ENCODE measurements at regions not wholly inside any gene's neighbourhood (a gene's known extent, or its start where the extent isn't known, plus 50 kb on each side); places are given as distances from the start of the nearest gene placed in this dataset.
"Not testable (repeated sequence)": the region's sequence is repeated elsewhere in the genome, so short reads cannot be mapped to it uniquely, and the experiment has no call there.

GRCh38 chr10:4429571-4429970 lies 396.4 kb upstream of the AKR1E2 start:
- no peak for TF ChIP-seq POLR2AphosphoS5 (IDR thresholded peaks at IDR 0.05; ENCODE audit: low read depth, low read length)
- no peak for TF ChIP-seq POU2F2 (IDR thresholded peaks at IDR 0.05; ENCODE audit: low read depth, low read length)
- no peak for TF ChIP-seq TAF1 (IDR thresholded peaks at IDR 0.05; ENCODE audit: low read depth, low read length)
- TF ChIP-seq SPI1 (IDR thresholded peaks at IDR 0.05; ENCODE audit: low read depth, low read length), result no peak
- TF ChIP-seq PAX5 (IDR thresholded peaks at IDR 0.05; ENCODE audit: insufficient read depth, low read length, severe bottlenecking), result no peak
- TF ChIP-seq POLR2A (IDR thresholded peaks at IDR 0.05; ENCODE audit: low read depth, low read length), result no peak
- no peak for FAIRE-seq

DNA sequence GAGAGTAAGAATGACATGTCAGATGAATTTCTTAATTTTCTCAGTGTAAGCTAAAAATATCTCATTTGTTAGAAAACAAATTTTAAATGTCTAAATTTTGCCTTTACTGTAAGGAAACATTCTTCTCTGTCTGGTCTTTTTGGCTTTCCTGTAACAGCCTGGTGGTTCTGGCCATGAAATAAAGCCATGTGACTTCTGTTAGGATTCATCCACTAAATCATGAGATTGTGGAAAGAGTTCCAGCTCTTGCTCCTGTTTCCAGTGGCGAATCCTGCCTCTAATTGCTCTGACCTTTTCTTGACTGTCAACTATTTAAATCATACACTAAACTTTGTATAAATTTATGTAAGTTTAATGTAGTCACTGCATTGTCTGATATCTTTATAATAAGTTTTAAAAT lies 398.5 kb upstream of the AKR1E2 start:
- FAIRE-seq, result no peak
- TF ChIP-seq PAX5 (IDR thresholded peaks at IDR 0.05; ENCODE audit: insufficient read depth, low read length, severe bottlenecking), result no peak
- TF ChIP-seq POLR2AphosphoS5 (IDR thresholded peaks at IDR 0.05; ENCODE audit: low read depth, low read length), result no peak
- TF ChIP-seq SPI1 (IDR thresholded peaks at IDR 0.05; ENCODE audit: low read depth, low read length), result no peak
- TF ChIP-seq TAF1 (IDR thresholded peaks at IDR 0.05; ENCODE audit: low read depth, low read length), result no peak
- no peak for TF ChIP-seq POU2F2 (IDR thresholded peaks at IDR 0.05; ENCODE audit: low read depth, low read length)
- TF ChIP-seq POLR2A (IDR thresholded peaks at IDR 0.05; ENCODE audit: low read depth, low read length), result no peak
- DNase-seq (ENCODE audit: insufficient read length, low spot score), result no peak

More at GRCh38 chr10:4429571-4429970, 396.4 kb upstream of the AKR1E2 start:
- no peak for DNase-seq (ENCODE audit: insufficient read length, low spot score)

DNA sequence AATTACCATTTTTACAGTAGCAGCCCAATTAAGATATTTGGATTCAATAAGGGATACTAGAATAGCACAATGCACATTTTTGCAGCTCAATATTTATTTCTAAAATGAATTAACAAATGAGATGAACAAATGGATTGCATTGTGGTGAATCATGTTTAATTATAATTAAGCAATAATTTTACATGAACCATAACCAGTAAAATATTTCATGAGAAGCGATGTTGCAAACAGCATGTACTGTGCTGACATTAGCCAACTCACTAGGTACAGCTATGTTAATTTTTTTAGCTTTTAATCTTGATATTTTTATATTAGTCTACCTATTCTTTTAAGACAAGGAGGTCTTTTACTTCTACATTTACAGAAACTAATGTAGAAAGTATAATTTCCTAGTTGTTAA lies 399.1 kb upstream of the AKR1E2 start:
- DNase-seq (ENCODE audit: insufficient read length, low spot score) (no peak), FAIRE-seq (no peak)
- TF ChIP-seq SPI1 (IDR thresholded peaks at IDR 0.05; ENCODE audit: low read depth, low read length) (no peak), POLR2AphosphoS5 (IDR thresholded peaks at IDR 0.05; ENCODE audit: low read depth, low read length) (no peak), TAF1 (IDR thresholded peaks at IDR 0.05; ENCODE audit: low read depth, low read length) (no peak), PAX5 (IDR thresholded peaks at IDR 0.05; ENCODE audit: insufficient read depth, low read length, severe bottlenecking) (no peak), POU2F2 (IDR thresholded peaks at IDR 0.05; ENCODE audit: low read depth, low read length) (no peak), POLR2A (IDR thresholded peaks at IDR 0.05; ENCODE audit: low read depth, low read length) (no peak)

GRCh38 chr10:4409319-4409718 lies 416.7 kb upstream of the AKR1E2 start:
- DNase-seq (ENCODE audit: insufficient read length, low spot score) (no peak), FAIRE-seq (no peak)
- TF ChIP-seq SPI1 (IDR thresholded peaks at IDR 0.05; ENCODE audit: low read depth, low read length) (no peak), POLR2A (IDR thresholded peaks at IDR 0.05; ENCODE audit: low read depth, low read length) (no peak), POLR2AphosphoS5 (IDR thresholded peaks at IDR 0.05; ENCODE audit: low read depth, low read length) (no peak), POU2F2 (IDR thresholded peaks at IDR 0.05; ENCODE audit: low read depth, low read length) (no peak), PAX5 (IDR thresholded peaks at IDR 0.05; ENCODE audit: insufficient read depth, low read length, severe bottlenecking) (no peak), TAF1 (IDR thresholded peaks at IDR 0.05; ENCODE audit: low read depth, low read length) (no peak)

- FAIRE-seq (no peak), DNase-seq (ENCODE audit: insufficient read length, low spot score) (no peak)
- TF ChIP-seq POLR2A (IDR thresholded peaks at IDR 0.05; ENCODE audit: low read depth, low read length) (no peak), POU2F2 (IDR thresholded peaks at IDR 0.05; ENCODE audit: low read depth, low read length) (no peak), PAX5 (IDR thresholded peaks at IDR 0.05; ENCODE audit: insufficient read depth, low read length, severe bottlenecking) (no peak), TAF1 (IDR thresholded peaks at IDR 0.05; ENCODE audit: low read depth, low read length) (no peak), POLR2AphosphoS5 (IDR thresholded peaks at IDR 0.05; ENCODE audit: low read depth, low read length) (no peak), SPI1 (IDR thresholded peaks at IDR 0.05; ENCODE audit: low read depth, low read length) (no peak)
These were observed 418.2 kb upstream of the AKR1E2 start for GRCh38 chr10:4407783-4408182.

DNA sequence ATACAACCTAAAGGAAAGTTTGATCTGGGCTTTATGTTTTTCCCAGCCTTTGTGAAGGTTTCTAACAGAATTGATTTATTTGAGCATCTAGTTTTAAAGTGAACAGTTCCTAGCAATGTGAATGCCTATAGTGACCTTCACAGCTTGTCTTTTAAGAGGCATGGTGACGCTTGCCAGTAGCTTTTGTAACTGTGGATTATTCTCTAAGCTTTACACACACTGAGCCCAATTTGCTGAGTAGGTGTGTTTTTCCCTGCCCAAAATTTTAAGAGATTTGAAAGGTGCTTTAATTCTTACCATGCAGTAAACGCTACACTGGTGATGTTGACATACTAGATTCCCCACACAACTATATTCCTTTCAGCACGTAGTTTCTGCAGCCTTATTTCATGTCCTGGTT lies 420.2 kb upstream of the AKR1E2 start:
- FAIRE-seq (no peak), DNase-seq (ENCODE audit: insufficient read length, low spot score) (no peak)
- TF ChIP-seq POLR2A (IDR thresholded peaks at IDR 0.05; ENCODE audit: low read depth, low read length) (no peak), PAX5 (IDR thresholded peaks at IDR 0.05; ENCODE audit: insufficient read depth, low read length, severe bottlenecking) (no peak), SPI1 (IDR thresholded peaks at IDR 0.05; ENCODE audit: low read depth, low read length) (no peak), POU2F2 (IDR thresholded peaks at IDR 0.05; ENCODE audit: low read depth, low read length) (no peak), TAF1 (IDR thresholded peaks at IDR 0.05; ENCODE audit: low read depth, low read length) (no peak), POLR2AphosphoS5 (IDR thresholded peaks at IDR 0.05; ENCODE audit: low read depth, low read length) (no peak)

GRCh38 chr10:4403638-4404252 lies 422.3 kb upstream of the AKR1E2 start:
- FAIRE-seq, result no peak
- no peak for TF ChIP-seq POU2F2 (IDR thresholded peaks at IDR 0.05; ENCODE audit: low read depth, low read length)
- no peak for TF ChIP-seq POLR2A (IDR thresholded peaks at IDR 0.05; ENCODE audit: low read depth, low read length)
- no peak for TF ChIP-seq POLR2AphosphoS5 (IDR thresholded peaks at IDR 0.05; ENCODE audit: low read depth, low read length)

DNA sequence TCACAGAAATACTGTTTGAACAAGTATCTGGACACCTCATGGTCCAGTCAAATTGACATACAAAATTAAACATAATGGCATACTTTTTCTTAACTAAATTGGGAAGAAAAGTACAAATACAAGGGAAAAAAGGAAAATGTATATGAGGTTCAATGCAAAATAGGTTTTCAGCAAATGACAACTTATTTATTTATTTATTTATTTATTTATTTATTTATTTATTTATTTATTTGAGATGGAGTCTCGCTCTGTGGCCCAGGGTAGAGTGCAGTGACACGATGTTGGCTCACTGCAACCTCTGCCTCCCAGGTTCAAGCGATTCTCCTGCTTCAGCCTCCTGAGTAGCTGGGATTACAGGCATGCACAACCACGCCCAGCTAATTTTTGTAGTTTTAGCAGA lies 424.9 kb upstream of the AKR1E2 start:
- FAIRE-seq; DNase-seq (ENCODE audit: insufficient read length, low spot score): not testable (repeated sequence)

More at GRCh38 chr10:4403638-4404252, 422.3 kb upstream of the AKR1E2 start:
- DNase-seq (ENCODE audit: insufficient read length, low spot score), result no peak

- DNase-seq (ENCODE audit: insufficient read length, low spot score) (no peak), FAIRE-seq (no peak)
- TF ChIP-seq POLR2AphosphoS5 (IDR thresholded peaks at IDR 0.05; ENCODE audit: low read depth, low read length) (no peak), SPI1 (IDR thresholded peaks at IDR 0.05; ENCODE audit: low read depth, low read length) (no peak), POLR2A (IDR thresholded peaks at IDR 0.05; ENCODE audit: low read depth, low read length) (no peak), TAF1 (IDR thresholded peaks at IDR 0.05; ENCODE audit: low read depth, low read length) (no peak), POU2F2 (IDR thresholded peaks at IDR 0.05; ENCODE audit: low read depth, low read length) (no peak), PAX5 (IDR thresholded peaks at IDR 0.05; ENCODE audit: insufficient read depth, low read length, severe bottlenecking) (no peak)
These were observed 426.5 kb upstream of the AKR1E2 start for GRCh38 chr10:4399556-4399955.

- no peak for DNase-seq (ENCODE audit: insufficient read length, low spot score)
- FAIRE-seq, result no peak
- TF ChIP-seq PAX5 (IDR thresholded peaks at IDR 0.05; ENCODE audit: insufficient read depth, low read length, severe bottlenecking) (no peak), POLR2AphosphoS5 (IDR thresholded peaks at IDR 0.05; ENCODE audit: low read depth, low read length) (no peak), POLR2A (IDR thresholded peaks at IDR 0.05; ENCODE audit: low read depth, low read length) (no peak), TAF1 (IDR thresholded peaks at IDR 0.05; ENCODE audit: low read depth, low read length) (no peak), POU2F2 (IDR thresholded peaks at IDR 0.05; ENCODE audit: low read depth, low read length) (no peak), SPI1 (IDR thresholded peaks at IDR 0.05; ENCODE audit: low read depth, low read length) (no peak)
These were observed 427.4 kb upstream of the AKR1E2 start for GRCh38 chr10:4398602-4399001.
